ENCODE measurements at regions not wholly inside any gene's neighbourhood (a gene's known extent, or its start where the extent isn't known, plus 50 kb on each side); places are given as distances from the start of the nearest gene placed in this dataset.

DNA sequence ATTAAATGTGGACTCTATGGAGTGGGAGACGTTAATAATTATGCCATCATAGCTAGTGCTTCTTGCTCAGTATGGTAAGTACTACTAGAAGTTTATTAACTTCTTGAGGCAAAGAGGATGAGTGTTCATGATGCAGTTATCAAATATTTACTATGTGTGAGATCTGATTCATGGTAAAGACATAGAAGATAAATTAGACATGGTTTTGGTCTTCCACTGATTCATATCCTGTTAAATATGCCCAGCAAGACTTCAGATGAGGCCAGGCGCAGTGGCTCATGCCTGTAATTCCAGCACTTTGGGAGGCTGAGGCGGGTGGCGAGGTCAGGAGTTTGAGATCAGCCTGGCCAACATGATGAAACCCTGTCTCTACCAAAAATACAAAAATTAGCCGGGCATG is 547.1 kb upstream of the ANKRD30A start:
- H4K91ac ChIP-seq (replicated peaks; ENCODE audit: insufficient read length, low read length), result no peak overlapping the region
- no peak overlapping the region for H2BK20ac ChIP-seq (ENCODE audit: low read length)
- H4K5ac ChIP-seq (ENCODE audit: insufficient read length, low read depth, low read length), result no peak overlapping the region
- ChIA-PET CTCF (ENCODE audit: partially characterized antibody) (no interaction called here), POLR2A (ENCODE audit: partially characterized antibody) (no interaction called here)
- H3K56ac ChIP-seq (replicated peaks; ENCODE audit: insufficient read length, low read depth, low read length), result no peak overlapping the region
- no peak overlapping the region for H3K4me2 ChIP-seq (ENCODE audit: insufficient read depth in 1 of 2, low read depth in 2 of 2, low read length in 2 of 2)
- no peak overlapping the region for H2BK5ac ChIP-seq (ENCODE audit: low read depth, low read length)
- no peak overlapping the region for H2BK120ac ChIP-seq (replicated peaks; ENCODE audit: low read depth, low read length)
- H4K8ac ChIP-seq (ENCODE audit: extremely low read depth, insufficient read depth, low read length), result no peak overlapping the region
- WGBS, 2 experiments (ENCODE audit: extremely low coverage in 1 of 2, insufficient coverage in 1 of 2, insufficient read length in 1 of 2, insufficient replicate concordance in 2 of 2, low coverage in 1 of 2, low lambda C conversion rate in 2 of 2, missing lambda C conversion rate in 1 of 2), result 94% methylated on average over 5 of the region's 5 CpGs; no CpG with 5 or more reads in 1 of the 2 experiments
- H3K14ac ChIP-seq (ENCODE audit: insufficient read length), result no peak overlapping the region
- no peak overlapping the region for H2AFZ ChIP-seq (ENCODE audit: low read length)
- H3K4ac ChIP-seq (replicated peaks; ENCODE audit: insufficient read length, low read depth, low read length), result no peak overlapping the region
- no peaks in the 10 kb centered on the region for H3K36me3 ChIP-seq (ENCODE audit: control insufficient read depth in 2 of 4, insufficient read depth in 4 of 4, low read length in 3 of 4)
- no peaks in the 10 kb centered on the region for H3K23me2 ChIP-seq (ENCODE audit: low read depth, low read length)
- H3K9ac ChIP-seq (replicated peaks in 1 of 4; ENCODE audit: extremely low read depth in 1 of 4, low read depth in 3 of 4, low read length in 3 of 4), result no peak overlapping the region
- H3K9me3 ChIP-seq (ENCODE audit: insufficient read depth in 2 of 2, low read depth in 1 of 2, low read length in 1 of 2), result no peaks in the 10 kb centered on the region
- no peaks in the 10 kb centered on the region for H4K20me1 ChIP-seq (replicated peaks in 1 of 2; ENCODE audit: control insufficient read depth in 1 of 2, insufficient read depth in 2 of 2, low read length in 2 of 2)
- no peaks in the 10 kb centered on the region for H3K79me2 ChIP-seq (ENCODE audit: control insufficient read depth in 1 of 2, insufficient read depth in 2 of 2, low read length in 2 of 2)
- no peak for FAIRE-seq
- H3K23ac ChIP-seq (ENCODE audit: insufficient read length), result no peak overlapping the region
- H2BK15ac ChIP-seq (ENCODE audit: low read length), result no peak overlapping the region
- no peak overlapping the region for H3K4me3 ChIP-seq (ENCODE audit: extremely low read depth in 1 of 4, insufficient read depth in 2 of 4, low read depth in 3 of 4, low read length in 4 of 4)
- H2AK5ac ChIP-seq (ENCODE audit: low read depth, low read length), result no peak overlapping the region
- H3K18ac ChIP-seq (ENCODE audit: extremely low read depth, low read length), result no peak overlapping the region
- no peaks in the 10 kb centered on the region for H3K79me1 ChIP-seq (ENCODE audit: low read depth, low read length)
- H3K27ac ChIP-seq (ENCODE audit: low read depth, low read length), result no peak overlapping the region
- no peaks in the 10 kb centered on the region for H3K27me3 ChIP-seq (replicated peaks in 1 of 4; ENCODE audit: control insufficient read depth in 3 of 4, extremely low read depth in 1 of 4, insufficient read depth in 3 of 4, low read length in 3 of 4)
- no peak overlapping the region for H2BK12ac ChIP-seq (ENCODE audit: low read depth, low read length)
- DNase-seq (ENCODE audit: low read depth in 1 of 2, low spot score in 2 of 2), result no peak
- no peaks in the 10 kb centered on the region for H3K4me1 ChIP-seq (replicated peaks in 1 of 4; ENCODE audit: control insufficient read depth in 3 of 4, insufficient read depth in 4 of 4, low read length in 3 of 4)
- TF ChIP-seq TAF1 (IDR thresholded peaks at IDR 0.05; ENCODE audit: low read depth, low read length) (no peak), NANOG (IDR thresholded peaks at IDR 0.05; ENCODE audit: insufficient read depth, low read depth, low read length, poor library complexity, severe bottlenecking) (no peak), GTF2F1 (IDR thresholded peaks at IDR 0.05; ENCODE audit: borderline replicate concordance, low read depth, low read length) (no peak), NRF1 (IDR thresholded peaks at IDR 0.05; ENCODE audit: low read depth, low read length) (no peak), POLR2AphosphoS5 (IDR thresholded peaks at IDR 0.05; ENCODE audit: low read depth, low read length) (no peak), EP300 (IDR thresholded peaks at IDR 0.05; ENCODE audit: borderline replicate concordance in 1 of 2, low read depth in 2 of 2, low read length in 2 of 2) (no peak), CHD2 (IDR thresholded peaks at IDR 0.05; ENCODE audit: low read length) (no peak), CEBPB (IDR thresholded peaks at IDR 0.05; ENCODE audit: low read depth, low read length) (no peak), EZH2 (IDR thresholded peaks at IDR 0.05; ENCODE audit: low read depth, low read length, severe bottlenecking) (no peak), RAD21 (IDR thresholded peaks at IDR 0.05 in 1 of 2, conservative IDR thresholded peaks at IDR 0.05 in 1 of 2; ENCODE audit: low read depth in 2 of 2, low read length in 2 of 2) (no peak)
- TF ChIP-seq, protein P1, sequence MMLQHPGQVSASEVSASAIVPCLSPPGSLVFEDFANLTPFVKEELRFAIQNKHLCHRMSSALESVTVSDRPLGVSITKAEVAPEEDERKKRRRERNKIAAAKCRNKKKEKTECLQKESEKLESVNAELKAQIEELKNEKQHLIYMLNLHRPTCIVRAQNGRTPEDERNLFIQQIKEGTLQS (IDR thresholded peaks at IDR 0.05; ENCODE audit: insufficient read depth, low read depth, low read length), result no peak
- TF ChIP-seq, protein P2, sequence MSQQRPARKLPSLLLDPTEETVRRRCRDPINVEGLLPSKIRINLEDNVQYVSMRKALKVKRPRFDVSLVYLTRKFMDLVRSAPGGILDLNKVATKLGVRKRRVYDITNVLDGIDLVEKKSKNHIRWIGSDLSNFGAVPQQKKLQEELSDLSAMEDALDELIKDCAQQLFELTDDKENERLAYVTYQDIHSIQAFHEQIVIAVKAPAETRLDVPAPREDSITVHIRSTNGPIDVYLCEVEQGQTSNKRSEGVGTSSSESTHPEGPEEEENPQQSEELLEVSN (IDR thresholded peaks at IDR 0.05), result no peak
- TF ChIP-seq, protein P3, sequence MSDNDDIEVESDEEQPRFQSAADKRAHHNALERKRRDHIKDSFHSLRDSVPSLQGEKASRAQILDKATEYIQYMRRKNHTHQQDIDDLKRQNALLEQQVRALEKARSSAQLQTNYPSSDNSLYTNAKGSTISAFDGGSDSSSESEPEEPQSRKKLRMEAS (IDR thresholded peaks at IDR 0.05), result no peak
